ENCODE measurements at regions not wholly inside any gene's neighbourhood (a gene's known extent, or its start where the extent isn't known, plus 50 kb on each side); places are given as distances from the start of the nearest gene placed in this dataset.

- TF ChIP-seq CTCF (IDR thresholded peaks at IDR 0.05) (no peak), POLR2A (IDR thresholded peaks at IDR 0.05) (no peak)
Observed at GRCh38 chr10:9819756-9820494, 1197.7 kb upstream of the CELF2 start.
